ENCODE measurements at regions not wholly inside any gene's neighbourhood (a gene's known extent, or its start where the extent isn't known, plus 50 kb on each side); places are given as distances from the start of the nearest gene placed in this dataset.

- intact Hi-C loops (cut with DNase I, micrococcal nuclease) = no loop called here
- no peaks in the 10 kb centered on the region for H3K27me3 Mint-ChIP-seq
- POLR2A ChIA-PET = interaction anchor here (1.0 kb wide), 1 partner anchor 29 kb away, joined by 3 read pairs; no protein-coding TSS in a partner anchor
- H3K9me3 Mint-ChIP-seq = no peaks in the 10 kb centered on the region
- Histone ChIP-seq H3K9me3 (ENCODE audit: control insufficient read depth in 1 of 2, insufficient read depth in 1 of 2, low read length in 2 of 2) (no peaks in the 10 kb centered on the region), H3K36me3 (ENCODE audit: insufficient read depth, low read length) (no peaks in the 10 kb centered on the region), H3K4me3 (ENCODE audit: low read length) (no peak overlapping the region), H3K4me1 (ENCODE audit: insufficient read depth, low read length) (no peaks in the 10 kb centered on the region), H3K27me3 (ENCODE audit: control insufficient read depth in 1 of 2, insufficient read depth in 2 of 2, low read length in 2 of 2) (no peaks in the 10 kb centered on the region), H3K27ac (ENCODE audit: low read depth in 1 of 2, low read length in 2 of 2) (no peak overlapping the region)
- TF ChIP-seq CTCF (IDR thresholded peaks at IDR 0.05) = no peak
- H3K27ac Mint-ChIP-seq = no peak overlapping the region
- no peaks in the 10 kb centered on the region for H3K36me3 Mint-ChIP-seq (ENCODE audit: low read depth)
- no peak overlapping the region for H3K4me3 Mint-ChIP-seq
- DNase-seq (peak in 1 of 14 experiments; percentile 12), ATAC-seq (ENCODE audit: poor library complexity) (no peak)
- CTCF ChIA-PET = no interaction called here
- H3K4me1 Mint-ChIP-seq (ENCODE audit: low read depth) = no peaks in the 10 kb centered on the region
These were observed 72.8 kb downstream of the CPN2 start for GRCh38 chr3:194278186-194278845.

GRCh38 chr3:194279101-194279500 lies 72.0 kb downstream of the CPN2 start:
- Mint-ChIP-seq H3K9me3 (no peaks in the 10 kb centered on the region), H3K27ac (no peak overlapping the region), H3K4me3 (no peak overlapping the region), H3K36me3 (ENCODE audit: low read depth) (no peaks in the 10 kb centered on the region), H3K4me1 (ENCODE audit: low read depth) (no peaks in the 10 kb centered on the region), H3K27me3 (no peaks in the 10 kb centered on the region)
- H3K27me3 ChIP-seq (ENCODE audit: control insufficient read depth in 1 of 2, insufficient read depth in 2 of 2, low read length in 2 of 2) = no peaks in the 10 kb centered on the region
- no peak overlapping the region for H3K27ac ChIP-seq (ENCODE audit: low read depth in 1 of 2, low read length in 2 of 2)
- ChIA-PET CTCF (no interaction called here), POLR2A (no interaction called here)
- H3K4me3 ChIP-seq (ENCODE audit: low read length) = no peak overlapping the region
- no peaks in the 10 kb centered on the region for H3K36me3 ChIP-seq (ENCODE audit: insufficient read depth, low read length)
- no peaks in the 10 kb centered on the region for H3K4me1 ChIP-seq (ENCODE audit: insufficient read depth, low read length)
- DNase-seq (no peak), ATAC-seq (ENCODE audit: poor library complexity) (no peak)
- H3K9me3 ChIP-seq (ENCODE audit: control insufficient read depth in 1 of 2, insufficient read depth in 1 of 2, low read length in 2 of 2) = no peaks in the 10 kb centered on the region
- intact Hi-C loops (cut with DNase I, micrococcal nuclease) = no loop called here
- no peak for TF ChIP-seq CTCF (IDR thresholded peaks at IDR 0.05)

GRCh38 chr3:194279701-194280360 lies 71.3 kb downstream of the CPN2 start:
- ATAC-seq (ENCODE audit: poor library complexity) = no peak
- Mint-ChIP-seq H3K36me3 (ENCODE audit: low read depth) (no peaks in the 10 kb centered on the region), H3K27me3 (no peaks in the 10 kb centered on the region), H3K4me1 (ENCODE audit: low read depth) (no peaks in the 10 kb centered on the region), H3K27ac (no peak overlapping the region), H3K4me3 (no peak overlapping the region), H3K9me3 (no peaks in the 10 kb centered on the region)
- TF ChIP-seq CTCF (IDR thresholded peaks at IDR 0.05) = no peak
- ChIA-PET CTCF (no interaction called here), POLR2A (no interaction called here)
- peak in 1 of 14 experiments; percentile 21 for DNase-seq
- Histone ChIP-seq H3K4me3 (ENCODE audit: low read length) (no peak overlapping the region), H3K9me3 (ENCODE audit: control insufficient read depth in 1 of 2, insufficient read depth in 1 of 2, low read length in 2 of 2) (no peaks in the 10 kb centered on the region), H3K36me3 (ENCODE audit: insufficient read depth, low read length) (no peaks in the 10 kb centered on the region), H3K4me1 (ENCODE audit: insufficient read depth, low read length) (no peaks in the 10 kb centered on the region), H3K27ac (ENCODE audit: low read depth in 1 of 2, low read length in 2 of 2) (no peak overlapping the region), H3K27me3 (ENCODE audit: control insufficient read depth in 1 of 2, insufficient read depth in 2 of 2, low read length in 2 of 2) (no peaks in the 10 kb centered on the region)
- intact Hi-C loops (cut with DNase I, micrococcal nuclease) = loop anchor here in 1 of 2 experiments (1.0 kb wide), 1 partner anchor 44 kb away; no protein-coding TSS in a partner anchor
